ENCODE measurements at regions not wholly inside any gene's neighbourhood (a gene's known extent, or its start where the extent isn't known, plus 50 kb on each side); places are given as distances from the start of the nearest gene placed in this dataset.

DNA sequence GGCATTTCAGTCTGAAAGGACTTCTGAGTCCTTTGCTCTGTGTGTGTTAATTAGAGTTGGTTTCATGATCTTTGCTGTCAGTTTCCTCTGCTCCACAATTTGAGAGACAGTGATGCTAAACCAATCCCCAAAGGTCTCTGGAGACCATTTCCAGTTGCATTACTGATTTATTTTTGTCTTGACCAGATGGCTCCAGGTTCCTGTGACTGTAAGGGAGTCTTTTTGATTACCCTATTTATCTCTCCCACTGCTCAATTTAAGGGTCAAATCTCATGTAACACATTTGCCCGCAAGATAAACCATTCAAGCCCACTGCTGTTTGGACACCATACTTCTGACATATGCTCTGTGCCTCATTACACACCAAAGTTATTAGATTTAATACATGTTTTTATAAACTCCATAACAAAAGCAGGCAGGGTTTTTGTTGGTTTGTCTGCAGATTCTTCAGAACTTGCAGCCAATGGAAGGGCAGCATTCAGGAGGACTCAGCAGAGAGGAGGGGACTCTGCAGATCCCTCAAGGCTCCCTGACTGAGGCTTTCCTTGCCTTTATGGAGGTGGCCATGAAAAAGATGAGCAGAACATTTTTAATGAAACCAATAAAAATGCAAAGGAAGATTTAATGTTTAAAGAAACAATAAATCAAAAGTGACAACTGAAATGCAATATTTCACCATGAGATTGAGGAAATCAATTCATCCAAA lies 889.3 kb upstream of the CELF4 start:
- no peak for ATAC-seq
- intact Hi-C loops (cut with micrococcal nuclease) = no loop called here
- H3K9me2 ChIP-seq (replicated peaks; ENCODE audit: low read length) = no peaks in the 10 kb centered on the region

DNA sequence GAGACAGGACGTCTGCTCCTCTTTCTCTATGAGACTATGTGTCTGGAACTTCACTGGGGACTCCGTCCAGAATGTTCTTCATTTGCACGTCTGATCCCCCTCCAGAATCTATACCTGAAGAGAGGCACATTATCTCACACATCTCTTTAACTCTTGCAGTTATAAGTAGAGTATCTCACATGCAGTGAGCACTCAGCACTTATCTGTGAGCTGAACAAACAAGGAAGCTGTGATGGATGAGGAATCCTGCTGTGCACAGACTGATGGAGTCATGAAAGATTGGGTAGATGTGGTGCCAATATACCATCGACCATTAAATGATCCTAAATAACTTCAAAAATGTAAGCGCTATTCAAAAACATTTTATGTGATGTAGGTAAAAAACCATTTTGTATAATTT lies 888.3 kb upstream of the CELF4 start:
- TF ChIP-seq, protein P1, sequence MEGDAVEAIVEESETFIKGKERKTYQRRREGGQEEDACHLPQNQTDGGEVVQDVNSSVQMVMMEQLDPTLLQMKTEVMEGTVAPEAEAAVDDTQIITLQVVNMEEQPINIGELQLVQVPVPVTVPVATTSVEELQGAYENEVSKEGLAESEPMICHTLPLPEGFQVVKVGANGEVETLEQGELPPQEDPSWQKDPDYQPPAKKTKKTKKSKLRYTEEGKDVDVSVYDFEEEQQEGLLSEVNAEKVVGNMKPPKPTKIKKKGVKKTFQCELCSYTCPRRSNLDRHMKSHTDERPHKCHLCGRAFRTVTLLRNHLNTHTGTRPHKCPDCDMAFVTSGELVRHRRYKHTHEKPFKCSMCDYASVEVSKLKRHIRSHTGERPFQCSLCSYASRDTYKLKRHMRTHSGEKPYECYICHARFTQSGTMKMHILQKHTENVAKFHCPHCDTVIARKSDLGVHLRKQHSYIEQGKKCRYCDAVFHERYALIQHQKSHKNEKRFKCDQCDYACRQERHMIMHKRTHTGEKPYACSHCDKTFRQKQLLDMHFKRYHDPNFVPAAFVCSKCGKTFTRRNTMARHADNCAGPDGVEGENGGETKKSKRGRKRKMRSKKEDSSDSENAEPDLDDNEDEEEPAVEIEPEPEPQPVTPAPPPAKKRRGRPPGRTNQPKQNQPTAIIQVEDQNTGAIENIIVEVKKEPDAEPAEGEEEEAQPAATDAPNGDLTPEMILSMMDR (conservative IDR thresholded peaks at IDR 0.05; ENCODE audit: low read depth, low read length) = no peak
- TF ChIP-seq EZH2phosphoT487 (IDR thresholded peaks at IDR 0.05; ENCODE audit: borderline replicate concordance, low read length) = no peak
- TF ChIP-seq EZH2 (IDR thresholded peaks at IDR 0.05; ENCODE audit: low read length, unreplicated experiment) = no peak
- H3K4me3 ChIP-seq (ENCODE audit: low read length) = no peak overlapping the region
- ATAC-seq (no peak), DNase-seq (no peak)
- no peaks in the 10 kb centered on the region for H3K9me2 ChIP-seq (replicated peaks; ENCODE audit: low read length)
- no peaks in the 10 kb centered on the region for H3K27me3 ChIP-seq (ENCODE audit: low read length)
- ChIA-PET CTCF (no interaction called here), POLR2A (ENCODE audit: unreplicated experiment) (no interaction called here)
- H3K36me3 ChIP-seq (ENCODE audit: low read depth, low read length) = no peaks in the 10 kb centered on the region
- H3K4me2 ChIP-seq (ENCODE audit: low read length) = no peak overlapping the region
- H3K9me3 ChIP-seq (ENCODE audit: low read length) = no peaks in the 10 kb centered on the region
- H2AFZ ChIP-seq (ENCODE audit: low read length) = no peak overlapping the region
- H4K20me1 ChIP-seq (ENCODE audit: low read length) = no peaks in the 10 kb centered on the region
- H3K9ac ChIP-seq (ENCODE audit: low read length) = no peak overlapping the region
- no peaks in the 10 kb centered on the region for H3F3A ChIP-seq (ENCODE audit: low read length, unreplicated experiment)
- no peak overlapping the region for H3K27ac ChIP-seq (ENCODE audit: low read length)
- H3K79me2 ChIP-seq (ENCODE audit: low read length) = no peaks in the 10 kb centered on the region
- no TSS peak for BruUV-seq (replicated peaks)
- no peaks in the 10 kb centered on the region for H3K4me1 ChIP-seq (ENCODE audit: insufficient read depth, low read length)
- intact Hi-C loops (cut with micrococcal nuclease) = no loop called here

More for the DNA sequence above, 889.3 kb upstream of the CELF4 start:
- no peaks in the 10 kb centered on the region for H3K9me3 ChIP-seq (ENCODE audit: low read length)
- H3K36me3 ChIP-seq (ENCODE audit: low read depth, low read length) = no peaks in the 10 kb centered on the region
- BruUV-seq (replicated peaks) = no TSS peak
- H3K4me3 ChIP-seq (ENCODE audit: low read length) = no peak overlapping the region
- H3K4me2 ChIP-seq (ENCODE audit: low read length) = no peak overlapping the region
- H3K79me2 ChIP-seq (ENCODE audit: low read length) = no peaks in the 10 kb centered on the region
- no peaks in the 10 kb centered on the region for H4K20me1 ChIP-seq (ENCODE audit: low read length)
- no peaks in the 10 kb centered on the region for H3F3A ChIP-seq (ENCODE audit: low read length, unreplicated experiment)
- no peak overlapping the region for H3K9ac ChIP-seq (ENCODE audit: low read length)
- TF ChIP-seq EZH2phosphoT487 (IDR thresholded peaks at IDR 0.05; ENCODE audit: borderline replicate concordance, low read length) (no peak), EZH2 (IDR thresholded peaks at IDR 0.05; ENCODE audit: low read length, unreplicated experiment) (no peak)
- TF ChIP-seq, protein P1 (conservative IDR thresholded peaks at IDR 0.05; ENCODE audit: low read depth, low read length) = no peak
- H2AFZ ChIP-seq (ENCODE audit: low read length) = no peak overlapping the region
- ChIA-PET CTCF (no interaction called here), POLR2A (ENCODE audit: unreplicated experiment) (no interaction called here)
- no peak for DNase-seq
- H3K27me3 ChIP-seq (ENCODE audit: low read length) = no peaks in the 10 kb centered on the region
- H3K27ac ChIP-seq (ENCODE audit: low read length) = no peak overlapping the region
- no peaks in the 10 kb centered on the region for H3K4me1 ChIP-seq (ENCODE audit: insufficient read depth, low read length)

DNA sequence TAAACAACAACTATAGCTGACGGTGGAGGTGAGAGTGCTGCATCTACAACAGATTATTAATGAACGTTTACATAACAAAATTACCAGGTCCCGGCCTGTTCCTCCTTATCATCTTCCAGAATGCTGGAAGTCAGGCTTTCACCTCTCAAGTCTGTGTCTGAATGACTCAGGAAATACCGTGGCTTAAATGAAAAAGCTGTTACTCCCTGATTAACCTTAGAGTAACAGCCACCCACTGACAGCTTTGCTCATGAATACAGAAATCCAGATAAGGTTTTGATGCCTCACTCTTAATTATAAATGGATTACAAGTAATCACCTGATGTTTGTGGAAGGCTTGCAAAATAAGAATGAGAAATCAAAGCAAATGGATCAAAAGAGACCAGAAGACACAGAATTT lies 885.3 kb upstream of the CELF4 start:
- H3K79me2 ChIP-seq (ENCODE audit: low read length) = no peaks in the 10 kb centered on the region
- H3K9ac ChIP-seq (ENCODE audit: low read length) = no peak overlapping the region
- no peaks in the 10 kb centered on the region for H3K9me3 ChIP-seq (ENCODE audit: low read length)
- POLR2A ChIA-PET (ENCODE audit: unreplicated experiment) = no interaction called here
- H3K36me3 ChIP-seq (ENCODE audit: low read depth, low read length) = no peaks in the 10 kb centered on the region
- H3K4me1 ChIP-seq (ENCODE audit: insufficient read depth, low read length) = no peaks in the 10 kb centered on the region
- no peak overlapping the region for H3K27ac ChIP-seq (ENCODE audit: low read length)
- H3K4me2 ChIP-seq (ENCODE audit: low read length) = no peak overlapping the region
- no peaks in the 10 kb centered on the region for H3K27me3 ChIP-seq (ENCODE audit: low read length)
- no peak overlapping the region for H2AFZ ChIP-seq (ENCODE audit: low read length)
- H3K4me3 ChIP-seq (ENCODE audit: low read length) = no peak overlapping the region
- TF ChIP-seq EZH2 (IDR thresholded peaks at IDR 0.05; ENCODE audit: low read length, unreplicated experiment) (no peak), EZH2phosphoT487 (IDR thresholded peaks at IDR 0.05; ENCODE audit: borderline replicate concordance, low read length) (no peak)
- TF ChIP-seq, protein P1 (conservative IDR thresholded peaks at IDR 0.05; ENCODE audit: low read depth, low read length) = no peak
- CTCF ChIA-PET = no interaction called here
- no peaks in the 10 kb centered on the region for H4K20me1 ChIP-seq (ENCODE audit: low read length)
- intact Hi-C loops (cut with micrococcal nuclease) = no loop called here
- ATAC-seq (no peak), DNase-seq (no peak)
- no peaks in the 10 kb centered on the region for H3F3A ChIP-seq (ENCODE audit: low read length, unreplicated experiment)
- BruUV-seq (replicated peaks) = no TSS peak
- H3K9me2 ChIP-seq (replicated peaks; ENCODE audit: low read length) = no peaks in the 10 kb centered on the region
